Ishikawa (cell line): ENCODE measurements at regions not wholly inside any gene's neighbourhood (a gene's known extent, or its start where the extent isn't known, plus 50 kb on each side); places are given as distances from the start of the nearest gene placed in this dataset.

Source experiments
- CEBPB ChIP-seq: IDR thresholded peaks from 2 replicates; pipeline ENCODE4 v1.6.1; 2012
- CREB1 ChIP-seq: IDR thresholded peaks from 2 replicates; pipeline ENCODE4 v1.6.1; 2012; ENCODE audit warnings: low read depth
- EGR1 ChIP-seq: IDR thresholded peaks from 2 replicates; pipeline ENCODE4 v1.6.1; 2012
- EP300 ChIP-seq: IDR thresholded peaks from 2 replicates; pipeline ENCODE4 v1.6.1; 2012; ENCODE audit warnings: borderline replicate concordance
- FOXM1 ChIP-seq: IDR thresholded peaks from 2 replicates; pipeline ENCODE4 v1.6.1; 2012; ENCODE audit warnings: low read depth, borderline replicate concordance
- MAX ChIP-seq: IDR thresholded peaks from 2 replicates; pipeline ENCODE4 v1.6.1; 2012
- NFIC ChIP-seq: IDR thresholded peaks from 2 replicates; pipeline ENCODE4 v1.6.1; 2012
- RAD21 ChIP-seq: IDR thresholded peaks from 2 replicates; pipeline ENCODE4 v1.6.1; 2012; ENCODE audit warnings: low read depth
- REST ChIP-seq: IDR thresholded peaks from 2 replicates; pipeline ENCODE4 v1.6.1; 2012; ENCODE audit warnings: low read depth, mild to moderate bottlenecking
- TAF1 ChIP-seq: IDR thresholded peaks from 2 replicates; pipeline ENCODE4 v1.6.1; 2012; ENCODE audit warnings: low read depth, mild to moderate bottlenecking
- TCF12 ChIP-seq: IDR thresholded peaks from 2 replicates; pipeline ENCODE4 v1.6.1; 2012; ENCODE audit warnings: low read depth
- TEAD4 ChIP-seq: IDR thresholded peaks from 2 replicates; pipeline ENCODE4 v1.6.1; 2012
- USF1 ChIP-seq: IDR thresholded peaks from 2 replicates; pipeline ENCODE4 v1.6.1; 2012
- YY1 ChIP-seq: IDR thresholded peaks from 2 replicates; pipeline ENCODE4 v1.6.1; 2012; ENCODE audit warnings: low read depth
- ZBTB7A ChIP-seq: IDR thresholded peaks from 2 replicates; pipeline ENCODE4 v1.6.1; 2012; ENCODE audit warnings: low read depth

- TF ChIP-seq YY1 = no peak
- no peak for TF ChIP-seq CREB1
- no peak for TF ChIP-seq ZBTB7A
- no peak for TF ChIP-seq MAX
- TF ChIP-seq USF1 = no peak
- TF ChIP-seq RAD21 = peak; percentile 50
Observed at GRCh38 chr18:65567372-65567771, 183.4 kb upstream of the CDH7 start.

- TF ChIP-seq YY1 (no peak), EP300 (no peak), TEAD4 (no peak), CEBPB (no peak), FOXM1 (no peak), NFIC (no peak), TCF12 (no peak), RAD21 (no peak), USF1 (no peak), EGR1 (no peak), ZBTB7A (no peak), MAX (no peak), TAF1 (no peak), REST (no peak)
Observed at GRCh38 chr18:65548316-65548715, 202.5 kb upstream of the CDH7 start.

- TF ChIP-seq RAD21 (no peak), TAF1 (no peak), TEAD4 (no peak), FOXM1 (no peak), EGR1 (no peak), USF1 (no peak), CEBPB (no peak), TCF12 (no peak), MAX (no peak), CREB1 (no peak), EP300 (no peak), REST (no peak), YY1 (no peak), NFIC (no peak), ZBTB7A (no peak)
Observed at GRCh38 chr18:65547046-65547445, 203.8 kb upstream of the CDH7 start.

GRCh38 chr18:65544701-65545100, 206.1 kb upstream of the CDH7 start:
- no peak for TF ChIP-seq TAF1
- no peak for TF ChIP-seq NFIC
- no peak for TF ChIP-seq EGR1
- TF ChIP-seq TCF12 = no peak
- peak; percentile 78 for TF ChIP-seq TEAD4
- TF ChIP-seq ZBTB7A = no peak

GRCh38 chr18:65527879-65528633, 222.8 kb upstream of the CDH7 start:
- TF ChIP-seq NFIC = peak; percentile 57
- TF ChIP-seq MAX = no peak

- TF ChIP-seq TAF1 (no peak), CEBPB (no peak), CREB1 (no peak), EGR1 (no peak), RAD21 (no peak), EP300 (no peak), MAX (no peak), REST (no peak), TEAD4 (no peak), ZBTB7A (no peak), TCF12 (no peak), USF1 (no peak), FOXM1 (no peak), YY1 (no peak), NFIC (no peak)
Observed at GRCh38 chr18:65526099-65526498, 224.7 kb upstream of the CDH7 start.
